RWPE2 (cell line): ENCODE measurements at regions not wholly inside any gene's neighbourhood (a gene's known extent, or its start where the extent isn't known, plus 50 kb on each side); places are given as distances from the start of the nearest gene placed in this dataset.

Source experiments
- ATAC-seq: fragments of 200-7000 bp; cut with Tn5 transposase; 3 replicates; pipeline ENCODE4 v1.9.1; 2021; ENCODE audit warnings: low read depth
- DNase-seq: peaks from one replicate; pipeline ENCODE4 v3.0.0-alpha.2; 2020; ENCODE audit warnings: low spot score
- H3K27ac ChIP-seq: fragments of 450-650 bp; 2 replicates; pipeline ENCODE4 v1.5.1; 2017; ENCODE audit warnings: mild to moderate bottlenecking; ENCODE audit not compliant: poor library complexity, severe bottlenecking
- H3K27me3 ChIP-seq: fragments of 250-450 bp; sonication (Bioruptor Pico); 2 replicates; pipeline ENCODE4 v1.5.1; 2021; ENCODE audit warnings: mild to moderate bottlenecking, moderate library complexity; ENCODE audit not compliant: insufficient read depth, poor library complexity, severe bottlenecking
- H3K36me3 ChIP-seq: fragments of 250-450 bp; sonication (Bioruptor Pico); 2 replicates; pipeline ENCODE4 v1.5.1; 2020; ENCODE audit warnings: low read depth, mild to moderate bottlenecking, moderate library complexity
- H3K4me1 ChIP-seq: fragments of 250-450 bp; sonication (Bioruptor Pico); 2 replicates; pipeline ENCODE4 v1.5.1; 2021; ENCODE audit warnings: mild to moderate bottlenecking, moderate library complexity; ENCODE audit not compliant: insufficient read depth, poor library complexity, severe bottlenecking
- H3K4me3 ChIP-seq: fragments of 250-450 bp; sonication (Bioruptor Pico); 2 replicates; pipeline ENCODE4 v1.5.1; 2021; ENCODE audit warnings: mild to moderate bottlenecking, moderate library complexity; ENCODE audit not compliant: severe bottlenecking
- H3K9me3 ChIP-seq: fragments of 250-450 bp; sonication (Bioruptor Pico); 2 replicates; pipeline ENCODE4 v1.5.1; 2021; ENCODE audit warnings: mild to moderate bottlenecking, moderate library complexity; ENCODE audit not compliant: severe bottlenecking
- TF ChIP-seq, protein P1 (sequence below): fragments of 450-650 bp; IDR thresholded peaks from one replicate; pipeline ENCODE4 v1.5.1; 2017; ENCODE audit warnings: mild to moderate bottlenecking, moderate library complexity; ENCODE audit not compliant: poor library complexity, severe bottlenecking

DNA sequence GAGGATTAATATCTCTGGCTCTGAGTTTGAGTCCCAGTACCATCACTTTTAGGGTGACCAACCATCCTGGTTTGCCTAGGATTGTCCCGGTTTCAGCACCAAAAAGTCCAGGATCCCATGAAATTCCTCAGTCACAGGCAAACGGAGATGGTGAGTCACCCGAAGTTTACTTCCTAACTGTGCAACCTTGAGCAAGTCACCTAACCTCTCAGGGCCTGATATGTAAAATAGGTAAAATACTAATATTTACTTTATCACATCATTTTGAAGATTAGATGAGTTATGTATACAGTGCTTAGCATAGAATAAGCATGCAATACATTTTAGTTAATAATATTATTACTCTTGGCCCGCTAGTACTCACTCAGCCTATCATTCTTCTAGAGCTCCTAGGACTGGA lies 91.1 kb upstream of the KCNMB2 start:
- no peaks in the 10 kb centered on the region for H3K27me3 ChIP-seq
- no peak overlapping the region for H3K4me3 ChIP-seq
- H3K9me3 ChIP-seq = no peaks in the 10 kb centered on the region
- TF ChIP-seq, protein P1, sequence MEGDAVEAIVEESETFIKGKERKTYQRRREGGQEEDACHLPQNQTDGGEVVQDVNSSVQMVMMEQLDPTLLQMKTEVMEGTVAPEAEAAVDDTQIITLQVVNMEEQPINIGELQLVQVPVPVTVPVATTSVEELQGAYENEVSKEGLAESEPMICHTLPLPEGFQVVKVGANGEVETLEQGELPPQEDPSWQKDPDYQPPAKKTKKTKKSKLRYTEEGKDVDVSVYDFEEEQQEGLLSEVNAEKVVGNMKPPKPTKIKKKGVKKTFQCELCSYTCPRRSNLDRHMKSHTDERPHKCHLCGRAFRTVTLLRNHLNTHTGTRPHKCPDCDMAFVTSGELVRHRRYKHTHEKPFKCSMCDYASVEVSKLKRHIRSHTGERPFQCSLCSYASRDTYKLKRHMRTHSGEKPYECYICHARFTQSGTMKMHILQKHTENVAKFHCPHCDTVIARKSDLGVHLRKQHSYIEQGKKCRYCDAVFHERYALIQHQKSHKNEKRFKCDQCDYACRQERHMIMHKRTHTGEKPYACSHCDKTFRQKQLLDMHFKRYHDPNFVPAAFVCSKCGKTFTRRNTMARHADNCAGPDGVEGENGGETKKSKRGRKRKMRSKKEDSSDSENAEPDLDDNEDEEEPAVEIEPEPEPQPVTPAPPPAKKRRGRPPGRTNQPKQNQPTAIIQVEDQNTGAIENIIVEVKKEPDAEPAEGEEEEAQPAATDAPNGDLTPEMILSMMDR = no peak
- ATAC-seq = no peak
- H3K4me1 ChIP-seq = no peaks in the 10 kb centered on the region
- no peak for DNase-seq
- no peaks in the 10 kb centered on the region for H3K36me3 ChIP-seq
- H3K27ac ChIP-seq = no peak overlapping the region

DNA sequence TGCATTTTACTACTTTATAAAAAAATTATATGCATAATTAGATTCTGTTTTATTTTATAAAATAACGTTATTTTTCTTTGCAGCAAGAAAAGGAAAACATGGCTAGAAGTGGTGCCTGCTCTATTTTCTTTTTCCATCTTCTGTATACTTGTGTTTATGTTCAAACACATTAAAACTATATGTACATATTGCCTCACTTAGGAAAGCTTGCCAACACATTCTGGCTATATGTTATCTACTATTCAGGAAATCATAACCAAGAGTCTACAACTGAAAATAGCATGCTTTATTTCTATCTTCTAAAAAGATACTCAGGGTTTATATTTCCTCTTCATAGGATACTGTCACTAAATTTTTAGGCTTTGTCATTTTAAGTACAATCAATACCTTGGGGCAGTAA lies 90.2 kb upstream of the KCNMB2 start:
- H3K27ac ChIP-seq = no peak overlapping the region
- no peaks in the 10 kb centered on the region for H3K27me3 ChIP-seq
- no peak for ATAC-seq
- TF ChIP-seq, protein P1 = no peak
- H3K4me1 ChIP-seq = no peaks in the 10 kb centered on the region
- H3K9me3 ChIP-seq = no peaks in the 10 kb centered on the region
- no peak for DNase-seq
- H3K4me3 ChIP-seq = no peak overlapping the region
- no peaks in the 10 kb centered on the region for H3K36me3 ChIP-seq

DNA sequence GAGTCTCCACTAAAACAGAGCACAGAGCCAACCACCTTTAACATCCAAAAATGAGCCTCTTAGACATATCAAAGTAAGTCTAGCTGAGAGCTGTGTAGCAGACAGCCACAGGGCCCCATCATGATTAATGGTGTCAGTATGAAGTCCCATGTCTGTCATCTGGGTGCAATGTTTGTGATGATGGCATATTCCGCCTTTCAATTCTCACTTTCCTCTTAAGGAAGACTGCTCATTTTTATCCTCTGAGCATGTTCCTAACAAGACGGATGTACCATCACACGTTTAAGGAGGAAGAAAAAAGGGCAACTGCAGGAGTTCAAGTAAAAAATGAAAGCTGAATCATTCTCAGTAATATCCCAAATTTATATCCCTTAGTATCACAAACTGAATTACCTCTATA lies 85.8 kb upstream of the KCNMB2 start:
- TF ChIP-seq, protein P1 = no peak
- no peaks in the 10 kb centered on the region for H3K9me3 ChIP-seq
- DNase-seq = no peak
- no peak overlapping the region for H3K4me3 ChIP-seq
- H3K27ac ChIP-seq = no peak overlapping the region
- no peaks in the 10 kb centered on the region for H3K27me3 ChIP-seq
- no peaks in the 10 kb centered on the region for H3K36me3 ChIP-seq
- H3K4me1 ChIP-seq = no peaks in the 10 kb centered on the region
- no peak for ATAC-seq

- Histone ChIP-seq H3K27me3 (no peaks in the 10 kb centered on the region), H3K9me3 (no peaks in the 10 kb centered on the region), H3K36me3 (no peaks in the 10 kb centered on the region), H3K4me3 (no peak overlapping the region), H3K4me1 (no peaks in the 10 kb centered on the region), H3K27ac (no peak overlapping the region)
- ATAC-seq (no peak), DNase-seq (no peak)
- TF ChIP-seq, protein P1 = no peak
Observed at GRCh38 chr3:178451799-178452198, 84.4 kb upstream of the KCNMB2 start.

DNA sequence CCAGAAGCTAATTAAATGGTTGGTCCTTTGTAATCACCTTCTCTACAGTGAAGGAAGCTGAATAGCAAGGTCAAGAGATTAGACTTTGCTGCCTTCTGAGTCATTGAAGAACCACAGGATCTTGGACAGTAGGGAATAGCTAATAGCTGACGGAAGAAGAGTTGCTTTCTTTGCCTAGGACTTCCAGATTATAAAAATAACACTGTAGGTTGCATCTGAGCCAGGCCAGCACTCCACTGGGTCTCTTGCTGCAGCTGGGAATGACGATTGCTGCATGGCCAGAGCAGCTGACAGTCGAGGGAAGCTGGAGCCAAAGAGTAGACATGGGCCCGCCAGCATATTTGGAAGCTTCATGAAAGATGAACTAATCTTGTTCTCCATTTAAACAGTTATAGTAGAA lies 81.5 kb upstream of the KCNMB2 start:
- Histone ChIP-seq H3K9me3 (no peaks in the 10 kb centered on the region), H3K27me3 (no peaks in the 10 kb centered on the region), H3K4me1 (no peaks in the 10 kb centered on the region), H3K27ac (no peak overlapping the region), H3K4me3 (no peak overlapping the region), H3K36me3 (no peaks in the 10 kb centered on the region)
- DNase-seq (no peak), ATAC-seq (no peak; the same call in 2 of the 3 replicates)
- TF ChIP-seq, protein P1 = no peak
